WI38 (cell line): ENCODE measurements at regions not wholly inside any gene's neighbourhood (a gene's known extent, or its start where the extent isn't known, plus 50 kb on each side); places are given as distances from the start of the nearest gene placed in this dataset.

ENCODE experiments used
- H3K4me3 ChIP-seq: 2 replicates; pipeline ENCODE4 v1.5.1; 2011; ENCODE audit warnings: low read depth, mild to moderate bottlenecking, control low read depth, low read length
- TF ChIP-seq, protein P1 (sequence below): IDR thresholded peaks from 2 replicates; pipeline ENCODE4 v1.5.1; 2012; ENCODE audit warnings: low read depth, mild to moderate bottlenecking, control low read depth, low read length

DNA sequence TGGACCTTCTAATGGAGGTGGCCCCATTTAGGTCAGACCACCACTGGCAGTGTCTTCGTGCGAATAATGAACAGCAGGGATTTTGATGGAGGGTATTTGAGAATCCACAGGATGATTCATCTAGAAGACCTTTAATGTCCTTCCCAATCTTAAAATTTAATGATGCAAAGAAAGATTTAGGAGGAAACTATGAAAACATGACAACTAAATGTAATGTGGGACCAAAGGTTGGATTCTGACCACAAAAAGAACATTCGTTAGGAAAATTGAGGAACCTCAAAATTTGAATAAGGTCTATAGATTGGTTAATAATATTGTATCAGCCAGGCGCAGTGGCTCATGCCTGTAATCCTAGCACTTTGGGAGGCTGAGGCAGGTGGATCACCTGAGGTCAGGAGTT, 78.2 kb upstream of the TMPO start:
- H3K4me3 ChIP-seq, result no peak overlapping the region
- TF ChIP-seq, protein P1, sequence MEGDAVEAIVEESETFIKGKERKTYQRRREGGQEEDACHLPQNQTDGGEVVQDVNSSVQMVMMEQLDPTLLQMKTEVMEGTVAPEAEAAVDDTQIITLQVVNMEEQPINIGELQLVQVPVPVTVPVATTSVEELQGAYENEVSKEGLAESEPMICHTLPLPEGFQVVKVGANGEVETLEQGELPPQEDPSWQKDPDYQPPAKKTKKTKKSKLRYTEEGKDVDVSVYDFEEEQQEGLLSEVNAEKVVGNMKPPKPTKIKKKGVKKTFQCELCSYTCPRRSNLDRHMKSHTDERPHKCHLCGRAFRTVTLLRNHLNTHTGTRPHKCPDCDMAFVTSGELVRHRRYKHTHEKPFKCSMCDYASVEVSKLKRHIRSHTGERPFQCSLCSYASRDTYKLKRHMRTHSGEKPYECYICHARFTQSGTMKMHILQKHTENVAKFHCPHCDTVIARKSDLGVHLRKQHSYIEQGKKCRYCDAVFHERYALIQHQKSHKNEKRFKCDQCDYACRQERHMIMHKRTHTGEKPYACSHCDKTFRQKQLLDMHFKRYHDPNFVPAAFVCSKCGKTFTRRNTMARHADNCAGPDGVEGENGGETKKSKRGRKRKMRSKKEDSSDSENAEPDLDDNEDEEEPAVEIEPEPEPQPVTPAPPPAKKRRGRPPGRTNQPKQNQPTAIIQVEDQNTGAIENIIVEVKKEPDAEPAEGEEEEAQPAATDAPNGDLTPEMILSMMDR, result no peak

GRCh38 chr12:98437806-98438595, 77.4 kb upstream of the TMPO start:
- TF ChIP-seq, protein P1, result no peak
- no peak overlapping the region for H3K4me3 ChIP-seq

GRCh38 chr12:98438656-98439230, 76.6 kb upstream of the TMPO start:
- no peak overlapping the region for H3K4me3 ChIP-seq

DNA sequence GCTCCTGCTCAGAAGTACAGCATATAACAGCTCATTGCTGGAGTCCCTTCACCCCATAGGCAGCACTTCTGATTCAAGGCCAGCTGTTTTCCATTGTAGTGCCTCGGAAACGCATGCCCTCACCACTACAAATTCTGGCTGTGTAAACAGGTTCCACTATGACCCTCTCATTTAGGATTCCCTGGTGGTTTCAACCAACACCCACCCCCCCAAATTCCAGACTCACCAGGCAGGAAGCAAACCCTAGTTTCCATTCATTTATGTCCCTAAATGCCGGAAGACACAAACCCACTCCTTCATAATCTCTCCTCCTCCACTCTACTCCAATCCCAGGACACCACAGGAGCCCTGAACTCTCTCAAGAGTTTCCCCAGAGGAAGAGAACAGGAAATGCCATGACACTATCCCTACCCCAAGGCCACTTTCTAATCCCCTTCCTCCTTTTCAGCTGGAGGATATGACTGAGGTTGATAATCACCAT, 75.9 kb upstream of the TMPO start:
- TF ChIP-seq, protein P1, result no peak

More at GRCh38 chr12:98438656-98439230, 76.6 kb upstream of the TMPO start:
- TF ChIP-seq, protein P1, result no peak

GRCh38 chr12:98439981-98440581, 75.3 kb upstream of the TMPO start:
- TF ChIP-seq, protein P1, result no peak
- H3K4me3 ChIP-seq, result no peak overlapping the region

More for the DNA sequence above, 75.9 kb upstream of the TMPO start:
- no peak overlapping the region for H3K4me3 ChIP-seq

DNA sequence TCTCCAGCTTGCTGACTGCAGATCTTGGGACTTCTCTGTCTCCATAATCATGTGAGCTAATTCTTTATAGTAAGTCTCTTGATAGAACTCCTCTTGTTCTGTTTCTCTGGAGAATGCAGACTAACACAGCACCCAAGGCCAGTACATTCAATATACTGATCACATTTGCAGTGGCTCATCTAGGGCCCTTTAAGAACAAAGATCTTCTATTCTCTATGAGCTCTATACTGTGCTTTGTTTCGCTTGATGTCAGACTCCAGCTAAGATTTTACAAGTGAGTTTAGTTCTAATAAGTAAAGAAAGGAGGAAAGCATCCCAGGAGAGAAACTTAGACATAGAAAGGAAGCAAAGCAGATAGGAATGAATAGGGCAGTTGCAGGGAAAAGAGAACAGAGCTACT, 69.3 kb upstream of the TMPO start:
- no peak overlapping the region for H3K4me3 ChIP-seq
- TF ChIP-seq, protein P1, result no peak

GRCh38 chr12:98446682-98447081, 68.7 kb upstream of the TMPO start:
- TF ChIP-seq, protein P1, result no peak
- H3K4me3 ChIP-seq, result no peak overlapping the region
